Activated naive CD8-positive, alpha-beta T cell treated with anti-CD3 and anti-CD28 coated beads for 36 hours (primary cell): ENCODE measurements at regions not wholly inside any gene's neighbourhood (a gene's known extent, or its start where the extent isn't known, plus 50 kb on each side); places are given as distances from the start of the nearest gene placed in this dataset.

ENCODE experiments used
- DNase-seq: peaks from one replicate; pipeline ENCODE4 v3.0.0; 2021
- H3K27ac Mint-ChIP-seq: one replicate; pipeline ENCODE4 v1.8.0; 2022; ENCODE audit warnings: mild to moderate bottlenecking, moderate library complexity, mixed read lengths
- H3K27me3 Mint-ChIP-seq: one replicate; pipeline ENCODE4 v1.8.0; 2022; ENCODE audit warnings: mild to moderate bottlenecking, mixed read lengths
- H3K36me3 Mint-ChIP-seq: one replicate; pipeline ENCODE4 v1.8.0; 2021; ENCODE audit warnings: mild to moderate bottlenecking, mixed read lengths
- H3K4me1 Mint-ChIP-seq: one replicate; pipeline ENCODE4 v1.8.0; 2021; ENCODE audit warnings: mixed read lengths
- H3K4me3 Mint-ChIP-seq: one replicate; pipeline ENCODE4 v1.8.0; 2022; ENCODE audit warnings: mild to moderate bottlenecking, moderate library complexity, mixed read lengths
- H3K9me3 Mint-ChIP-seq: one replicate; pipeline ENCODE4 v1.8.0; 2022; ENCODE audit warnings: mixed read lengths

DNA sequence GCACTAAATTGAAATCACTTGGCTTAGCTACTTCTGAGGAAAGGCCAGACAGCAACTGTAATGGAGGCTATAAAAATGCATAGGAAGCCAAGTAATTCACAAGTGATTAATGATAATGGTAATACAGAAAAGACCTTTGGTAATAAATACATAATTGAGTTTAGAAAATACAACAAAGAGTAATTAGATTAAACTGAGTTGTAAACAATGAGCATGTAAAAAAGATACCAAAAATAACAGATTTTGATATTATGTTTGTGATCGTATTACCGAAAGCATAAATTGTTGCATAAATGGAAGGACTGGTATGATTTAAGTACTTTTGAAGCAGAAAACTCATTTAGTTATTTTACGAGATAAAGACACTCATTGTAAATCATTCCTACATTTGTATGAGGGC is 556.7 kb upstream of the TMPRSS15 start:
- H3K9me3 Mint-ChIP-seq: peaks cover 2% of the 10 kb centered on the region
- no peak for DNase-seq
- H3K27ac Mint-ChIP-seq: no peak overlapping the region
- H3K27me3 Mint-ChIP-seq: no peaks in the 10 kb centered on the region
- no peak overlapping the region for H3K4me3 Mint-ChIP-seq
- H3K36me3 Mint-ChIP-seq: no peaks in the 10 kb centered on the region
- H3K4me1 Mint-ChIP-seq: no peaks in the 10 kb centered on the region

DNA sequence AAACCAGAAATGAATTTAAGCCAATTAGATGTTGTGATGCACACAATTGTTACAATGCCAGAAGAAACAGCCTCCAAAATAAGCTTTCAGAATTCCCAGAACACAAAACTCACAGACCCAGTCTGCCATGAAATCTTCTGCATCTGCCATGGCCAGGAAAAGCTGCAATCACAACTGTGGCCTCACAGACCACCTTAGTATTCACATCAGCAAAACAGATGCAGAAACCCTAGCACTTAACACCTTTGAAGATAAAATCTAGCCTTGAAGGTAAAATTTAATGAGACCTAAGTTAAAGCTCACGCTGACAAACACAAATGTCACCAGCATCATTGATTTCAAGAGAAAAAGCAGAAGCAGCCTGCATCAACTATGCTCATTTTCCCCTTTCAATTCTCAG is 566.8 kb upstream of the TMPRSS15 start:
- H3K36me3 Mint-ChIP-seq: no peaks in the 10 kb centered on the region
- peaks cover 6% of the 10 kb centered on the region for H3K9me3 Mint-ChIP-seq
- no peak for DNase-seq
- no peaks in the 10 kb centered on the region for H3K4me1 Mint-ChIP-seq
- H3K4me3 Mint-ChIP-seq: no peak overlapping the region
- H3K27me3 Mint-ChIP-seq: no peaks in the 10 kb centered on the region
- H3K27ac Mint-ChIP-seq: no peak overlapping the region

DNA sequence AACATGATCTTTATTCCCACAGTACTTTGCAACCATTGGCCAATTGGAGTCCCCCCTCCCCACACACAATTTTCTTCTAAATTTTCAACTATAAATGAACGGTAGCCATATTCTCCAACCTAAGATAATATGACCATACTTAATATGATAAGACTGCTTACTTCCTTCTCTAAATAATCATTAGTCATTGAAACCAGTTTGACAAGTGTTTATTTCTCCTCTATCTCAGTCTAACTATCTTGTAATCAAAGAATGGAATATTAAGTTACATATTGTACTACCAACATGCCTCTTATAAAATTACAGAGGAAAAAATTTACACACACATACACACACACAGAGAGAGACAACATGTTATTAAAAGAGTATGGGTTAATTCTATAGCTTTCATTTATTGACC is 567.4 kb upstream of the TMPRSS15 start:
- H3K9me3 Mint-ChIP-seq: peaks cover 6% of the 10 kb centered on the region
- no peak overlapping the region for H3K4me3 Mint-ChIP-seq
- H3K4me1 Mint-ChIP-seq: no peaks in the 10 kb centered on the region
- H3K27me3 Mint-ChIP-seq: no peaks in the 10 kb centered on the region
- DNase-seq: no peak
- no peak overlapping the region for H3K27ac Mint-ChIP-seq
- no peaks in the 10 kb centered on the region for H3K36me3 Mint-ChIP-seq

DNA sequence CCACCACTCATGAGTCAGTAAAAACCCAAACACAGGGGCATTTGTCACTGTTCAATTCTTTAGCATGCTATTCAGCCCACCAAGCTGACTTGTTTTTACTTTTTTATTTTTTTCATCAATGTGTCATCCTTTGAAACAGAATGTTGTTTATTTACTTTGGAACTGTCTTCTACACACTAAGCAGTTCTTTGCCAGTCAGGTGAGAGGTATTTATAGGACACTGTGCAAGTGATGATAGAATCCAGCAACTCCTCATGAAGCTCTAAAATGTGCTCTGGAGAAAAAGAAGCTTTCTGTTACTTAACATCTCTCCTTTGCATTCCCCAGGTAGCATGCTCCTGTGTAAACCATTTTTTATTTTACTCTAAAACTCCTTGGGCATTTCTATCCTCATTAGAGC is 582.0 kb upstream of the TMPRSS15 start:
- Mint-ChIP-seq H3K36me3 (no peaks in the 10 kb centered on the region), H3K27me3 (no peaks in the 10 kb centered on the region), H3K4me3 (no peak overlapping the region), H3K9me3 (peaks cover 3% of the 10 kb centered on the region), H3K27ac (no peak overlapping the region), H3K4me1 (no peaks in the 10 kb centered on the region)
- DNase-seq: no peak

DNA sequence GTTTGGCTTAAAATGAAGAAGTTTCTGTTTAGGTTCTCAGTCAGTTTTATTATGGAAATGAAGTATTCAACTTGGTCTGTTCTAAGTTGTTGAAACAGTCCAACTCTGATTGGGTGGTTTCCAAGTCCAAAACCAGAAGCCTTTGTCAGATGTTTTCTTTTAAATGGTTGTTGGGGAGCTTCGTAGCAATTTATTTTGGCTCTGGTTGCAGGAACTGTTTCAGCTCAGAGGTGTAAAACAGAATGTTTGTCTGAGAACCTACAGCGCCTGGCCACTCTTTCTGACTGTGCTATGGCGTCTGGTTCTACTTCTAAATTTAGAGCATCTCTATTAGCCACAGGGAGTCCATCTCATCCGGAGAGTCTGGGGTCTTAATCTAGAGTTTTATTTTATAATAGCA is 582.6 kb upstream of the TMPRSS15 start:
- DNase-seq: no peak
- Mint-ChIP-seq H3K27me3 (no peaks in the 10 kb centered on the region), H3K4me3 (no peak overlapping the region), H3K27ac (no peak overlapping the region), H3K36me3 (no peaks in the 10 kb centered on the region), H3K9me3 (peaks cover 3% of the 10 kb centered on the region), H3K4me1 (no peaks in the 10 kb centered on the region)

DNA sequence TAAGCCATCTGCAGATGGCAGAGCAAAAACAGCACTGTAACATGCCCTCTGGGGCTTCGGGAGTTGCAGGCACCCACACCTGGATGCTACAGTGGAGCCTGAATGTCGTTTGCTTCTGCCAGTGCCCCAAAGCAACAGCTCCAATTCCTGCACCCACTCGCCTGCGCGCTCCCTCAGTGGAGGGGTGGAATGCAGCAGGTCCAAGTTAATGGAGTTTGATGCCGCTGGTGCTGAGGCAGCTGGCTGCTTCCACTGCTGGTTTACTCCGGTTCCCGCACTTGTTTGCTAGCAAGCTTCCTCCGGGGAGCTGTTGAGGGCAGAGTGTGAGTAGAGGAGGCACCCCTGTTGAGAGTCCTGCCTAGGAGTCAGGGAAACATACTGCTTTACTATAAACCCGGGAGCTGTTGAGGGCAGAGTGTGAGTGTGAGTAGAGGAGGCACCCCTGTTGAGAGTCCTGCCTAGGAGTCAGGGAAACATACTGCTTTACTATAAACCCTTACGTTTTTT is 584.0 kb upstream of the TMPRSS15 start:
- H3K4me1 Mint-ChIP-seq: no peaks in the 10 kb centered on the region
- H3K4me3 Mint-ChIP-seq: no peak overlapping the region
- no peak overlapping the region for H3K27ac Mint-ChIP-seq
- DNase-seq: no peak
- no peaks in the 10 kb centered on the region for H3K36me3 Mint-ChIP-seq
- H3K9me3 Mint-ChIP-seq: peaks cover 3% of the 10 kb centered on the region
- H3K27me3 Mint-ChIP-seq: no peaks in the 10 kb centered on the region

DNA sequence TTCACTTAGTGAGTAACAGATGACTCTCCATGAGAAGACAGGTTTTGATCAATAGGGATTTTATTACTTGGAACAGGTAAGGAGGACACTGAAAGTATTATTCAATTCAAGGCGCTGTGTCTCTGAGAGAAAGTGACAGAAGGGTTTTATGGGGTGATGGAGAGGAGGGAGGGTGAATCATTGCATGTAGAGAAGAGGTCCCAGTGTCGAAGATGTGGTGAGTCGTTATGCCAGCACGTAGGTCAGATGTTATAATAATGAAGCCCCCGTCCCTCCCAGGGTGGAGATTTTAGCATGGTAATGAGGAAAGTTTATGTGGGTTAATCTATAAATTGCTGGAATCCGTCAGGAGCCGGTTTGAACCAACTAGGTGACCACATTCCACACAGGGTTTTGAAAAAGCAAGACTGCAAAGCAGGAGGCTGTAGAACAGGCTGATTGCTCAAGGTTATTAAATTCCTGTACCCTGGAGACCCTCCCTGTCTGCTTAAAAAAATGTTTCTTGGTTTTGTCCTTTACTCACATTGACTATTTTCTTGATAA is 586.4 kb upstream of the TMPRSS15 start:
- H3K9me3 Mint-ChIP-seq: peaks cover 3% of the 10 kb centered on the region
- no peaks in the 10 kb centered on the region for H3K27me3 Mint-ChIP-seq
- no peaks in the 10 kb centered on the region for H3K36me3 Mint-ChIP-seq
- no peak overlapping the region for H3K27ac Mint-ChIP-seq
- H3K4me3 Mint-ChIP-seq: no peak overlapping the region
- no peak for DNase-seq
- no peaks in the 10 kb centered on the region for H3K4me1 Mint-ChIP-seq

DNA sequence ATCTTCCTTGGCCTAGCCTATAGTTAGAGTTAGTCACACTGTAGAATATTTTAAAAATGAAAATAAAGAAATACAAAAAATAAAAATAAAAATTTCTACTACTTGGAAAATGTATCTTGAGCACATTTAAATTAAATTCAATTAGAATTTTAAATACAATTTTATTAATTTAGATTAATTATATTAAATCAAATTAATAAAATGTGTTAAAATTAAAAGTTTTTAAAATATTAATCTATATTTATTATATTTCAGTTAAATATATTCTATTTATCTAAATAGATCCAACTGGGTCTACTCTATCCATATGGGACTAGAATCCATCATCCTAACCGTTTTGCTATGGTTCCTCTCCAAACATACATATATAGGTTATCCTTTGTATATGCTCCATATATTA is 588.3 kb upstream of the TMPRSS15 start:
- Mint-ChIP-seq H3K9me3 (peaks cover 3% of the 10 kb centered on the region), H3K4me3 (no peak overlapping the region), H3K27me3 (no peaks in the 10 kb centered on the region), H3K4me1 (no peaks in the 10 kb centered on the region), H3K36me3 (no peaks in the 10 kb centered on the region), H3K27ac (no peak overlapping the region)
- DNase-seq: no peak

DNA sequence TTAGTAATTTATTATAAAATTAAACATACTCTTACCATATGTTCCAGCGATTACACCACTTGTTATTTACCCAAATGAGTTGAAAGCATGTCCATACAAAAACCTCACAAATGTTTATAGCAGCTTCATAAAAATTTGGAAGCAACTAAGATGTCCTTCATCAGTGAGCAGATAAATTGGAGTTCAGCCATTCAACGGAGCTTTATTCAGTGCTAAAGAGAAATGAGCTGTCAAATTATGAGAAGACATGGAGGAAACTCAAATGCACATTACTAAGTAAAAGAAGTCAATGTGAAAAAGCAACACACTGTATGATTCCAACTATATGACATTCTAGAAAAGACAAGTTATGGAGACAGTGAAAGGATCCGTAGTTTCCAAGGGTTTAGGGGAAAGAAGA is 606.7 kb upstream of the TMPRSS15 start:
- Mint-ChIP-seq H3K4me1 (no peaks in the 10 kb centered on the region), H3K27me3 (no peaks in the 10 kb centered on the region), H3K27ac (no peak overlapping the region)

DNA sequence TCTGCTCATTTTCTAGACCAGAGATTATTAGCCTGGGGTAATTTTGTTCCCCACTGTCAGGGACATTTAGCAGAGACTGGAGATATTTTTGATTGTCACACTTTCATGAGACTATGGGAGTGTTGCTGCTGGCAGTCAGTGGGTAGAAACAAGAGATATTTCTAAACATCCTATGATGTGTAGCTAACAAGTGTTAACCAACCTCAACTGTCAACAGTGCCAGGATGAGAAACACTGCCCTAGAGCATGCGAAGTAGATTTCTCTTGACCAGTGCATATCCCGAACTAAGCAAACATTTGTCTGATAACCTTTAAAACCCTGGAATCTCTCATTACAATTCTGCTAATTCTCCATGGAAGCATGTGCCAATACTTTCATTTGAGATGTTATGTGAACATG is 607.4 kb upstream of the TMPRSS15 start:
- Mint-ChIP-seq H3K36me3 (no peaks in the 10 kb centered on the region), H3K27me3 (no peaks in the 10 kb centered on the region), H3K4me1 (no peaks in the 10 kb centered on the region), H3K27ac (no peak overlapping the region), H3K9me3 (peaks cover 1% of the 10 kb centered on the region), H3K4me3 (no peak overlapping the region)
- no peak for DNase-seq

More for the DNA sequence above, 606.7 kb upstream of the TMPRSS15 start:
- Mint-ChIP-seq H3K9me3 (peaks cover 1% of the 10 kb centered on the region), H3K4me3 (no peak overlapping the region), H3K36me3 (no peaks in the 10 kb centered on the region)
- DNase-seq: no peak

DNA sequence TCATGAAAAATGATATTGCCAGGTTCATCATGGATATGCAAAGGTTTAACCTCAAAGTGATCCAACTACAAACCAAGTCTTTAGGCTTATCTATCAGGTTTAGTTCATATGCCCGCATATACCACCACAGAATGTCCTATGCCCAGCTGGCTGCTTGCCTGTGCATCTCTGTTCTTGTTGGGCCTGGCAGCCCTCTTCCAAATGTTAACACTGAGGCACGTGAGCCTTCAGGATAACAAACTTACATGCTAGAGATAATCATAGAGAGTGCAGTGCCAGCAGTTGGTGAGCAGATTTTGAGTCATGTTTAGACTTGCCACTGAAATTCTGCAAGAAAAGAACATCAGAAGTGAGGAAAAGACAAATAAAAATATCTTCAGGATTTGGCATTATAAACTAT is 607.9 kb upstream of the TMPRSS15 start:
- H3K9me3 Mint-ChIP-seq: peaks cover 1% of the 10 kb centered on the region
- H3K36me3 Mint-ChIP-seq: no peaks in the 10 kb centered on the region
- H3K4me3 Mint-ChIP-seq: no peak overlapping the region
- DNase-seq: no peak
- no peak overlapping the region for H3K27ac Mint-ChIP-seq
- H3K4me1 Mint-ChIP-seq: no peaks in the 10 kb centered on the region
- no peaks in the 10 kb centered on the region for H3K27me3 Mint-ChIP-seq

DNA sequence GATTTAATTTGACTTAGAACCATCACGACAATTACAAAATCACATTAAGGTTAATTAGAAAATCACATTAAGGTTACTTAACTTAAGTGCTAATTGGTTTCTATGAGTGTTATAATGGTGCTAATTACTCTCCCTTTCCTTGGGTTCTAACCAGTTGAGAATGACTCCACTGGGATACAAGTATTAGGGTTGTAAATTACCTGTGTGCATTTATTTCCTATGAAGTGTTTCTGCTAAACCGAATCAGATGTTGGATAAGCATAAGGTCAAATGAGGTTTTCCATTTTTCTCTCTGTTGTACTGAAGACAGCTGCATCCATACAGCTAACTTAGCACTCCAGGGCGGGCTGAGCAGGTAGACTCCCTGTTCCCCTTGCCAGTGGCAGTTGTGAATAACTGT is 610.3 kb upstream of the TMPRSS15 start:
- Mint-ChIP-seq H3K27me3 (no peaks in the 10 kb centered on the region), H3K36me3 (no peaks in the 10 kb centered on the region), H3K27ac (no peak overlapping the region), H3K4me1 (no peaks in the 10 kb centered on the region), H3K9me3 (peaks cover 1% of the 10 kb centered on the region), H3K4me3 (no peak overlapping the region)
- DNase-seq: no peak

DNA sequence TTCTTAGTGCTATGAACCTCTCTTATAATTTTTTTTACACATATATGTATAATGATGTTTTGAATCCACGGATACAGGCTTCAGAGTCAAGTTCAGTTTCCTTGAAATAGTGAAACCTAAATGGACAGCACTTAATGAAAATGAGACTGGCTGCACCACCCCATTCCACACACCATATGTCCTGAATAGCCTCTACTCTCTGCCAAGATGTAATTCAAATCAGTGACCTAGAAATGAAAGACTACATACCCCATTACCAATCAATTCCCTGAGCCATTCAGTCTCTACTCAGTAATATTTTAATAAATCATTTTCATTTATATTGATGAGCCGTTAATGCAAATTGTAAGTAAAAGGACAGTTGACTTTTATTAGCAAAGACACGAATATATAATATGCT is 614.9 kb upstream of the TMPRSS15 start:
- Mint-ChIP-seq H3K4me1 (no peaks in the 10 kb centered on the region), H3K27me3 (no peaks in the 10 kb centered on the region), H3K36me3 (no peaks in the 10 kb centered on the region), H3K4me3 (no peak overlapping the region), H3K9me3 (peaks cover 4% of the 10 kb centered on the region), H3K27ac (no peak overlapping the region)
- no peak for DNase-seq

DNA sequence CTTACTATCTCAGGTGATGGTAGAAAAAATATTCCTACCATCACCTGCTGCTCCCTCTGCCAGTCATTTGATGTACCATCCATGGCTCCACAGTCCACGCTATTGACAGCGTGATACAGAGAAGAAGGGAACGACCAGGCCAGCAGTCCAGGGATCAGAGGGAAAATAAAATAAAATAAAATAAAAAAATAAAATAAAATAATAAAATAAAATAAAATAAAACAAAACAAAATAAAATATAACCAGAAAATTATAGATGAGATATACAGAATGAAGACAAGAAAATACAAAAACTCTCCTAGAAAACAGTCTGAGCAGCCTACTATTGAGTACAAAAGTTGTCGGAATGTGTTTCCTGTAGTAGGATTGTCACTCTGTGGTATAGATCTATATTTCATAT is 619.4 kb upstream of the TMPRSS15 start:
- no peak overlapping the region for H3K27ac Mint-ChIP-seq
- no peak for DNase-seq
- H3K36me3 Mint-ChIP-seq: no peaks in the 10 kb centered on the region
- peaks cover 3% of the 10 kb centered on the region for H3K9me3 Mint-ChIP-seq
- H3K27me3 Mint-ChIP-seq: no peaks in the 10 kb centered on the region
- H3K4me1 Mint-ChIP-seq: no peaks in the 10 kb centered on the region
- no peak overlapping the region for H3K4me3 Mint-ChIP-seq

DNA sequence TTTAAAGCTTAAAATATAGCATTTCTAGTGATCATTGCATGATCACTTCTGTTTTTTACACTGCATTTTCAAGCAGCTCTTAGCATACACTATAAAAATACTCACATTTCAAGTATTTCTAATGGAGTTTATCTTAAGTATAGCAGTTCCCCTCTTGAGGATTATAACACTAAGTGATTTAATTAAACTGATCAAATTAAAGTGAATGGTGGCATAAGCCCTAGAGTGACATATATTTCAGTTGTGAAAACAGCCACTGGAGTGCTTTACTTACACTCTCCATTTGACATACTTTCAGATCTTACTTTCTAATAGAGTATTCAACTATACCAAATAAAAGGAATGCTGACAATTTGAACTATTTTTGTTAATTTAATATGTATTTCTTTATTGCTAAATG is 623.3 kb upstream of the TMPRSS15 start:
- DNase-seq: no peak
- Mint-ChIP-seq H3K27me3 (no peaks in the 10 kb centered on the region), H3K4me3 (no peak overlapping the region), H3K9me3 (peaks cover 2% of the 10 kb centered on the region), H3K4me1 (no peaks in the 10 kb centered on the region), H3K36me3 (no peaks in the 10 kb centered on the region), H3K27ac (no peak overlapping the region)

DNA sequence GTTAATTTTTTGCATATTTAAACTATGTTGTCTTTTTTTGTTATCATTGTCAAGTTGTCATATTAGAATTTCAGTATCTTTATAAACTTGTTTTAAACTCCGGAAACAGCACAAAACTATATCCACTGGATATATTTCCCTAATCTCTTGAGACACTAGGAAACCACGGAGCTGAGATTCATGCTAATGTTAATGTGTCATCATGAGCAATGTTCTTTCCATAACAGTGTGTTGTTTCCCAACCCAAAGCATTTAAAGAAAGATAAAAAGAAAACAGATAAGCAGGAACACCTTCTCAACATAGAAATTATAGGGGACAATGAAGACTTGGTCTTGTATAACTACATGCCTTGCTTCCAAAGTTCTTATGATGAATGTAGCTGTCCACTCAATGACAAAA is 626.2 kb upstream of the TMPRSS15 start:
- Mint-ChIP-seq H3K36me3 (no peaks in the 10 kb centered on the region), H3K27ac (no peak overlapping the region), H3K4me3 (no peak overlapping the region), H3K27me3 (no peaks in the 10 kb centered on the region), H3K4me1 (no peaks in the 10 kb centered on the region), H3K9me3 (peaks cover 10% of the 10 kb centered on the region)
- no peak for DNase-seq

DNA sequence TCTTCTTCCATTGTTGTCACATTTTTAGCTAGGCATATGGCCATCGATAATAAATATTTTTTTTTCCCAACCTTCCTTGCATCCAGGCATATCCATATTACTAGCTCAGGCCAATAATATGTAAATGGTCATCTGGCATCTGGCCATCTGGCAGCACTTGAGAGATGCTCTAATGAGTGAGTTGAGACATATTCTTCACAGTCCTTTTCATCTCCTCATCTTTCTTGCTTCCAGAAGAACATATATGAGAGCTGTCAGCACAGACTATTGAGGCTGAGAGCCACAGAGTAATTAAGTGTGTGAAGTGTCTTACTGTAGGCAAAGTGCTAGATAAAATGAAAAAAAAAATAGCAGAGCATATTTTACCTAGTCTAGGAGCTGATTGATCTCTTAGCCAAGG is 628.4 kb upstream of the TMPRSS15 start:
- Mint-ChIP-seq H3K27me3 (no peaks in the 10 kb centered on the region), H3K4me1 (no peaks in the 10 kb centered on the region), H3K27ac (no peak overlapping the region), H3K36me3 (no peaks in the 10 kb centered on the region), H3K4me3 (no peak overlapping the region), H3K9me3 (peaks cover 10% of the 10 kb centered on the region)
- DNase-seq: no peak
